Endothelial cell (in vitro differentiated cells): ENCODE measurements at regions not wholly inside any gene's neighbourhood (a gene's known extent, or its start where the extent isn't known, plus 50 kb on each side); places are given as distances from the start of the nearest gene placed in this dataset.

ENCODE experiments used
- DNase-seq: peaks from one replicate; pipeline ENCODE4 v3.0.0; 2021; ENCODE audit warnings: low spot score
- H3K27ac Mint-ChIP-seq: one replicate; pipeline ENCODE4 v1.8.0; 2021; ENCODE audit warnings: mixed read lengths, inconsistent platforms; ENCODE audit not compliant: unreplicated experiment
- H3K27me3 Mint-ChIP-seq: one replicate; pipeline ENCODE4 v1.8.0; 2021; ENCODE audit warnings: mild to moderate bottlenecking, moderate library complexity, mixed read lengths, inconsistent platforms; ENCODE audit not compliant: unreplicated experiment
- H3K36me3 Mint-ChIP-seq: one replicate; pipeline ENCODE4 v1.8.0; 2021; ENCODE audit warnings: mild to moderate bottlenecking, low read depth, mixed read lengths, inconsistent platforms; ENCODE audit not compliant: unreplicated experiment
- H3K4me1 Mint-ChIP-seq: one replicate; pipeline ENCODE4 v1.8.0; 2021; ENCODE audit warnings: mild to moderate bottlenecking, mixed read lengths, inconsistent platforms; ENCODE audit not compliant: unreplicated experiment
- H3K4me3 Mint-ChIP-seq: one replicate; pipeline ENCODE4 v1.8.0; 2021; ENCODE audit warnings: mild to moderate bottlenecking, mixed read lengths, inconsistent platforms; ENCODE audit not compliant: unreplicated experiment
- H3K9me3 Mint-ChIP-seq: one replicate; pipeline ENCODE4 v1.8.0; 2021; ENCODE audit warnings: mixed read lengths, inconsistent platforms; ENCODE audit not compliant: unreplicated experiment
- CTCF ChIP-seq: fragments of 200-600 bp; sonication (generic); IDR thresholded peaks from one replicate; pipeline ENCODE4 v1.5.0; 2021; ENCODE audit warnings: antibody characterized with exemption; ENCODE audit not compliant: unreplicated experiment

DNA sequence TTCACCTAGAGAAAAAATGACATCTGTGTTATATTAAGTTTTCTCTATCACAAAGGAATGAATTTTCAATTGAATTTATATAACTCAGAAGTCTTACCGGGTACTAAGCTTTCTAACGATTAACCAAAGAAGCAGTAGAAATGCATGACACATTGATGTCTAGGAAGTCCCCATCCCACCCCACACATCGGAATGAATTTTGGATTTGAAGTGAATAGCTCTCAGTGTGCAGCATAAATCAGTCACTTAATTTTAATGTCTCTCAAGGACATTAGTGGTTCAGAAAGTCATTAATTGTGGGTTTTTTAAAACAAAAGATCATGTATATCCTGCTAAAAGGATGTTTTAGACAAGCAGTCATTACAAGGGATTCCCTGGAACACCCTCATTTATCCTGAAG is 141.4 kb upstream of the PIEZO2 start:
- DNase-seq: no peak
- no peaks in the 10 kb centered on the region for H3K27me3 Mint-ChIP-seq
- no peak overlapping the region for H3K27ac Mint-ChIP-seq
- no peaks in the 10 kb centered on the region for H3K36me3 Mint-ChIP-seq
- H3K4me1 Mint-ChIP-seq: no peaks in the 10 kb centered on the region
- no peak overlapping the region for H3K4me3 Mint-ChIP-seq
- no peaks in the 10 kb centered on the region for H3K9me3 Mint-ChIP-seq
- TF ChIP-seq CTCF: no peak

DNA sequence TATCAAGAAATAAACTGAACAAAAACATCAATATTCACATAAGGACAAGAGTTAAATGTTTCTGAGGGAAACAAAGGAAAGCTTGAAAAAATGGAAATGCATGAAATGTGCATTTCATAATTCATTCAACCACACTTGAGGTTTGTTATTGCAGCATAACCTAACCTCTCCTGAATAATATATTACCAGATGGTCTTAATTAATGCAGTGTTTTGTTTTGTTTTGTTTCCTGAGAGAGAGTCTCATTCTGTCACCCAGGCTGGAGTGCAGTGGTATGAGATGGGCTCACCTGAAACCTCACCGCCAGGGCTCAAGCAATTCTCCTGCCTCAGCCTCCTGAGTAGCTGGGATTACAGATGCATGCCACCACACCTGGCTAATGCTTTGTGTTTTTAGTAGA is 139.9 kb upstream of the PIEZO2 start:
- Mint-ChIP-seq H3K4me1 (no peaks in the 10 kb centered on the region), H3K9me3 (no peaks in the 10 kb centered on the region), H3K36me3 (no peaks in the 10 kb centered on the region)

DNA sequence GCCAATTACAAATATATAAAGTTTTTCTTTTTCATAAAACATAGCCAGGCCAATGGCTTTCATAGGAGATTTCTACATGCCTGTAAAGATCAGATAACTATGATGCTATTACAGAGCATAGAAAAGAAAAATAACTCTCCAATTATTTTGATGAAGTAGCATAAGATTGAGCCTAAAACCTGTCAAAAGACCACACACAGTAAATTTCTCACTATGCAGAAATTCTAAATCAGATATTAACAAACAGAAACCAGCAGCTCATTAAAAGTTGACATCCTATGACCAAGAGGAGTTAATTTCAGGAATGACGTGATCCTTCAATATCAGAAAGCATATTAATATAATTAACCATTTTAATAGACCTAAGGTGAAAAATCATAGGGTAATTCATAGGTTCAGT is 139.0 kb upstream of the PIEZO2 start:
- Mint-ChIP-seq H3K4me1 (no peaks in the 10 kb centered on the region), H3K27ac (no peak overlapping the region), H3K9me3 (no peaks in the 10 kb centered on the region), H3K4me3 (no peak overlapping the region), H3K36me3 (no peaks in the 10 kb centered on the region), H3K27me3 (no peaks in the 10 kb centered on the region)
- TF ChIP-seq CTCF: no peak
- DNase-seq: no peak

More for the DNA sequence above, 139.9 kb upstream of the PIEZO2 start:
- TF ChIP-seq CTCF: no peak
- Mint-ChIP-seq H3K27me3 (no peaks in the 10 kb centered on the region), H3K4me3 (no peak overlapping the region), H3K27ac (no peak overlapping the region)
- no peak for DNase-seq

GRCh38 chr18:11286431-11286830 is 137.1 kb upstream of the PIEZO2 start:
- no peaks in the 10 kb centered on the region for H3K9me3 Mint-ChIP-seq
- no peak for TF ChIP-seq CTCF
- H3K27me3 Mint-ChIP-seq: no peaks in the 10 kb centered on the region
- H3K27ac Mint-ChIP-seq: no peak overlapping the region
- no peak overlapping the region for H3K4me3 Mint-ChIP-seq
- no peaks in the 10 kb centered on the region for H3K36me3 Mint-ChIP-seq
- no peak for DNase-seq
- H3K4me1 Mint-ChIP-seq: no peaks in the 10 kb centered on the region

DNA sequence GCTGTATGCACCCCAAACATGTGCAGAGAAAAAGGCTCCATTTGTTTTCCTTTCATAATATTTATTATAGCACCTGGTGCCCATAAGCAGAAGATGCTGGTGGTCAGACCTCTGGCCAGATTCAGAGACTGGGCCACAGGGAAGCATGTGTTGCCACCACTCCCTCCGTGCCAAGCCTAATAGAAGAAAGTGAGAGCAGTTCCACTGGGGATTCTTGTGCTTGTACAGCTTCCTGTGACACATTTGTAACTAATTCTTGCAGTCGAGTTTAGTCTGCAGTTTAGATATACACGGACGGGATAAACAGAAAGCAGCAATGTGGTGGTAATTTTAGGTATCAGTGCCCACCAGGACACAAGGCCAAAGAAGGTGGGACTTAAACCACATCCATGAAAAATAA is 135.4 kb upstream of the PIEZO2 start:
- no peaks in the 10 kb centered on the region for H3K4me1 Mint-ChIP-seq
- no peaks in the 10 kb centered on the region for H3K9me3 Mint-ChIP-seq
- no peak for TF ChIP-seq CTCF
- H3K4me3 Mint-ChIP-seq: no peak overlapping the region
- peaks cover 1% of the 10 kb centered on the region for H3K36me3 Mint-ChIP-seq
- no peaks in the 10 kb centered on the region for H3K27me3 Mint-ChIP-seq
- no peak overlapping the region for H3K27ac Mint-ChIP-seq
- DNase-seq: no peak
